ENCODE measurements at regions not wholly inside any gene's neighbourhood (a gene's known extent, or its start where the extent isn't known, plus 50 kb on each side); places are given as distances from the start of the nearest gene placed in this dataset.
A peak's percentile ranks its signal among the peaks of the same experiment; 100 is the strongest.

GRCh38 chr15:92521624-92522008 lies 127.9 kb downstream of the ST8SIA2 start:
- TF ChIP-seq CTCF (conservative IDR thresholded peaks at IDR 0.05; ENCODE audit: low read length) (peak; percentile 71), EZH2phosphoT487 (IDR thresholded peaks at IDR 0.05; ENCODE audit: borderline replicate concordance) (no peak)

Measured in Loucy (cell line).